ENCODE measurements at regions not wholly inside any gene's neighbourhood (a gene's known extent, or its start where the extent isn't known, plus 50 kb on each side); places are given as distances from the start of the nearest gene placed in this dataset.

- H3K27me3 ChIP-seq (ENCODE audit: low read depth): no peaks in the 10 kb centered on the region
- no peaks in the 10 kb centered on the region for H3K36me3 ChIP-seq
- DNase-seq: no peak
- H3K4me1 ChIP-seq: no peaks in the 10 kb centered on the region
- no peak for TF ChIP-seq CTCF (IDR thresholded peaks at IDR 0.05; ENCODE audit: borderline replicate concordance)
- no peak overlapping the region for H3K27ac ChIP-seq (replicated peaks)
- intact Hi-C loops (cut with micrococcal nuclease): no loop called here
- no peak overlapping the region for H3K4me3 ChIP-seq
- peaks cover 11% of the 10 kb centered on the region for H3K9me3 ChIP-seq (replicated peaks)
Observed at GRCh38 chrX:8274170-8274569, 103.1 kb upstream of the VCX2 start.

GRCh38 chrX:8278557-8278956 is 107.5 kb upstream of the VCX2 start:
- H3K9me3 ChIP-seq (replicated peaks): peaks cover 11% of the 10 kb centered on the region
- no peaks in the 10 kb centered on the region for H3K36me3 ChIP-seq
- H3K4me1 ChIP-seq: no peaks in the 10 kb centered on the region
- no peak for TF ChIP-seq CTCF (IDR thresholded peaks at IDR 0.05; ENCODE audit: borderline replicate concordance)
- H3K27ac ChIP-seq (replicated peaks): no peak overlapping the region
- intact Hi-C loops (cut with micrococcal nuclease): no loop called here
- H3K27me3 ChIP-seq (ENCODE audit: low read depth): no peaks in the 10 kb centered on the region
- no peak overlapping the region for H3K4me3 ChIP-seq
- no peak for DNase-seq

GRCh38 chrX:8279323-8279722 is 108.3 kb upstream of the VCX2 start:
- no peak for TF ChIP-seq CTCF (IDR thresholded peaks at IDR 0.05; ENCODE audit: borderline replicate concordance)
- intact Hi-C loops (cut with micrococcal nuclease): no loop called here

GRCh38 chrX:8284131-8284530 is 113.1 kb upstream of the VCX2 start:
- Histone ChIP-seq H3K4me3 (no peak overlapping the region), H3K4me1 (no peaks in the 10 kb centered on the region), H3K36me3 (no peaks in the 10 kb centered on the region), H3K27me3 (ENCODE audit: low read depth) (no peaks in the 10 kb centered on the region), H3K9me3 (replicated peaks) (no peaks in the 10 kb centered on the region), H3K27ac (replicated peaks) (no peak overlapping the region)
- intact Hi-C loops (cut with micrococcal nuclease): no loop called here
- TF ChIP-seq CTCF (IDR thresholded peaks at IDR 0.05; ENCODE audit: borderline replicate concordance): no peak
- DNase-seq: no peak

More at GRCh38 chrX:8279323-8279722, 108.3 kb upstream of the VCX2 start:
- no peaks in the 10 kb centered on the region for H3K4me1 ChIP-seq
- no peaks in the 10 kb centered on the region for H3K36me3 ChIP-seq
- DNase-seq: no peak
- no peak overlapping the region for H3K27ac ChIP-seq (replicated peaks)
- peaks cover 11% of the 10 kb centered on the region for H3K9me3 ChIP-seq (replicated peaks)
- H3K27me3 ChIP-seq (ENCODE audit: low read depth): no peaks in the 10 kb centered on the region
- no peak overlapping the region for H3K4me3 ChIP-seq

- Histone ChIP-seq H3K27me3 (ENCODE audit: low read depth) (no peaks in the 10 kb centered on the region), H3K36me3 (no peaks in the 10 kb centered on the region), H3K9me3 (replicated peaks) (no peaks in the 10 kb centered on the region), H3K27ac (replicated peaks) (no peak overlapping the region), H3K4me1 (no peaks in the 10 kb centered on the region), H3K4me3 (no peak overlapping the region)
- intact Hi-C loops (cut with micrococcal nuclease): no loop called here
- no peak for DNase-seq
- TF ChIP-seq CTCF (IDR thresholded peaks at IDR 0.05; ENCODE audit: borderline replicate concordance): no peak
Observed at GRCh38 chrX:8288590-8288989, 117.5 kb upstream of the VCX2 start.

- intact Hi-C loops (cut with micrococcal nuclease): no loop called here
- no peak for DNase-seq
- no peaks in the 10 kb centered on the region for H3K9me3 ChIP-seq (replicated peaks)
- H3K4me3 ChIP-seq: no peak overlapping the region
- TF ChIP-seq CTCF (IDR thresholded peaks at IDR 0.05; ENCODE audit: borderline replicate concordance): no peak
- H3K4me1 ChIP-seq: no peaks in the 10 kb centered on the region
- H3K36me3 ChIP-seq: no peaks in the 10 kb centered on the region
- H3K27me3 ChIP-seq (ENCODE audit: low read depth): no peaks in the 10 kb centered on the region
- no peak overlapping the region for H3K27ac ChIP-seq (replicated peaks)
Observed at GRCh38 chrX:8289523-8289922, 118.5 kb upstream of the VCX2 start.
